Calu3 (cell line): ENCODE measurements at regions not wholly inside any gene's neighbourhood (a gene's known extent, or its start where the extent isn't known, plus 50 kb on each side); places are given as distances from the start of the nearest gene placed in this dataset.

Experiments
- BruUV-seq: library from RNA; stranded (reverse); fragments of 400-500 nt; replicated peaks from 2 replicates; lab custom pipeline; 2021; lab: Mats Ljungman, UMichigan
- CTCF ChIA-PET: fragments of 300-600 bp; sonication (Branson Sonifier 250); formaldehyde crosslinking; loops from one replicate; lab custom pipeline; 2022; ENCODE audit warnings: antibody characterized with exemption; lab: Charles Lee
- DNase-seq: peaks from one replicate; pipeline ENCODE4 v3.0.0; 2022
- H3K27ac Mint-ChIP-seq: one replicate; pipeline ENCODE4 v1.8.0; 2022; ENCODE audit warnings: mixed read lengths; ENCODE audit not compliant: unreplicated experiment
- H3K27me3 Mint-ChIP-seq: one replicate; pipeline ENCODE4 v1.8.0; 2022; ENCODE audit warnings: mixed read lengths; ENCODE audit not compliant: unreplicated experiment
- H3K36me3 Mint-ChIP-seq: one replicate; pipeline ENCODE4 v1.8.0; 2022; ENCODE audit warnings: mild to moderate bottlenecking, moderate library complexity, mixed read lengths; ENCODE audit not compliant: insufficient read depth, unreplicated experiment
- H3K4me1 Mint-ChIP-seq: one replicate; pipeline ENCODE4 v1.8.0; 2022; ENCODE audit warnings: mild to moderate bottlenecking, low read depth, mixed read lengths; ENCODE audit not compliant: unreplicated experiment
- H3K4me3 Mint-ChIP-seq: one replicate; pipeline ENCODE4 v1.8.0; 2022; ENCODE audit warnings: mild to moderate bottlenecking, low read depth, moderate library complexity, mixed read lengths; ENCODE audit not compliant: unreplicated experiment
- H3K9me3 Mint-ChIP-seq: one replicate; pipeline ENCODE4 v1.8.0; 2022; ENCODE audit warnings: low read depth, mixed read lengths; ENCODE audit not compliant: unreplicated experiment
- CTCF ChIP-seq: fragments of 200-600 bp; IDR thresholded peaks from one replicate; pipeline ENCODE4 v1.8.0; 2022; ENCODE audit warnings: antibody characterized with exemption; ENCODE audit not compliant: unreplicated experiment
- intact Hi-C: fragments of 100-400 bp; cut with micrococcal nuclease; formaldehyde crosslinking; loops from one replicate; pipeline ENCODE4 v1.10.0; 2022; ENCODE audit not compliant: unreplicated experiment

GRCh38 chr21:20445971-20446370 is 552.2 kb upstream of the NCAM2 start:
- Mint-ChIP-seq H3K4me1 (no peaks in the 10 kb centered on the region), H3K27me3 (no peaks in the 10 kb centered on the region), H3K36me3 (no peaks in the 10 kb centered on the region), H3K27ac (no peak overlapping the region), H3K9me3 (peaks cover 6% of the 10 kb centered on the region), H3K4me3 (no peak overlapping the region)
- no peak for DNase-seq
- no peak for TF ChIP-seq CTCF
- CTCF ChIA-PET, result no interaction called here
- BruUV-seq, result no TSS peak
- intact Hi-C loops, result no loop called here

DNA sequence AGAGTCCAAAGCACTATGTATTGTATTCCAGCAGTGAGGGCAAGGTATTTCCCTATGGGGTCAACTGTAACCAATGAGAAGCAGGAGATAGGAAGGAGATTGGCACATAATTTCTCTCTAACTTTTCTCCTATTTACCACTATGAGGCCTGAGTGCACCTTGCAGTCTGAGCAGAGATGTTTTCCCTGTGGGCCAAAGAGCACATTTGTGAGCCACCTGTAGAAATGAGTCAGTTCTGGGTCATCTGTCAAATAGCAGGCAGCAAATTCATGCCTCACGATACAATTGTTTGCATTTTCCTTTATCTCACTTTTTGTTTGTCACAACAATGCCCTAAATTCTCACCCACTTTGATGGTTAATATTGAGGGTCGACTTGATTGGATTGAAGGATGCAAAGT is 547.2 kb upstream of the NCAM2 start:
- no peak for DNase-seq
- Mint-ChIP-seq H3K4me3 (no peak overlapping the region), H3K27ac (no peak overlapping the region), H3K27me3 (no peaks in the 10 kb centered on the region), H3K4me1 (no peaks in the 10 kb centered on the region), H3K36me3 (no peaks in the 10 kb centered on the region), H3K9me3 (peaks cover 4% of the 10 kb centered on the region)
- CTCF ChIA-PET, result no interaction called here
- no peak for TF ChIP-seq CTCF
- intact Hi-C loops, result no loop called here
- BruUV-seq, result no TSS peak

DNA sequence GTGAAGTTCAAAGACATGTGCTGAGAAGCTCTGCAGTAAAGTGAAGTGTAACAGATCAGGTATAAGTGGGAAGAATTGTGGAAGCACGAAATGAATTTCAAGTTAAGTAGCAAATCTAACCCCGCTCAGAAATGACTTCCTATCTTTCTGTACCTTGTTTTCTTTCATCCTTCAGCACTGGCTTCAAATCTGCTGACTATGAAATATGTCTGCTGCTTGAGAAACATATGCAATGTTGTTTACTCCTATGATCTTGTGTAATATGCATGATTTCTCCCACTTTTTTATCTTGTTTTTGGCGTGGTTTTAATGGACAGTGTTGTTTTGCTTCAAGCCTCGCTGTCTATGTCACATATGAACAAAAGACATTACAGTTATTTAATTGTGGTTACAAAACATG is 545.3 kb upstream of the NCAM2 start:
- BruUV-seq, result no TSS peak
- Mint-ChIP-seq H3K27ac (no peak overlapping the region), H3K4me3 (no peak overlapping the region), H3K9me3 (peaks cover 4% of the 10 kb centered on the region), H3K36me3 (no peaks in the 10 kb centered on the region), H3K4me1 (no peaks in the 10 kb centered on the region), H3K27me3 (no peaks in the 10 kb centered on the region)
- DNase-seq, result no peak
- CTCF ChIA-PET, result no interaction called here
- intact Hi-C loops, result no loop called here
- TF ChIP-seq CTCF, result no peak

DNA sequence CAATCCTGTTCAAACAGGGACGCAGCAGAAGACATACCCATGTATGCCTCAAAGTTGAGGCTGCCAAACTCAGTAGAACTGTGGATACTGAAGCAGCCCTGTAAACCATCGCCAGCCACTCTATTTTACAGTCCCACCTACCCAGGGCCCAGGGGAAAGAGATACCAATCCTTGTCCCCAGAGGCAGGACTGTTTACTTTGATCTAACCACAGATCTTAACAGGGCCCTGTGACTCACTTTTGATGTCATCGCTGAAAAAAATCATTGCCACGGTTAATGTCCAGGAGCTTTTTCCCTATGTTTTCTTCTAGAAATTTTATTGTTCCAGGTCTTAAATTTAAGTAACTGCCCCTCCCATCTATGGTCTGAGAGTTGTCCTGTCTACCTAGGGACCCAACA is 538.4 kb upstream of the NCAM2 start:
- CTCF ChIA-PET, result no interaction called here
- H3K36me3 Mint-ChIP-seq, result no peaks in the 10 kb centered on the region
- no peak overlapping the region for H3K4me3 Mint-ChIP-seq
- DNase-seq, result no peak
- TF ChIP-seq CTCF, result no peak
- intact Hi-C loops, result no loop called here
- H3K9me3 Mint-ChIP-seq, result peaks cover 4% of the 10 kb centered on the region
- no peaks in the 10 kb centered on the region for H3K4me1 Mint-ChIP-seq
- no peak overlapping the region for H3K27ac Mint-ChIP-seq
- no TSS peak for BruUV-seq
- no peaks in the 10 kb centered on the region for H3K27me3 Mint-ChIP-seq
